GM23338 (cell line): ENCODE measurements at regions not wholly inside any gene's neighbourhood (a gene's known extent, or its start where the extent isn't known, plus 50 kb on each side); places are given as distances from the start of the nearest gene placed in this dataset.
A peak's percentile ranks its signal among the peaks of the same experiment; 100 is the strongest.

Source experiments
- ATAC-seq: fragments of 200-7000 bp; cut with Tn5 transposase; 3 replicates; pipeline ENCODE4 v1.9.1; 2020
- DNase-seq: peaks from one replicate; pipeline ENCODE4 v3.0.0-alpha.2; 2015; ENCODE audit warnings: low spot score
- H2AFZ ChIP-seq: fragments of 200-600 bp; sonication (generic); 2 replicates; pipeline ENCODE4 v1.8.0; 2016; ENCODE audit warnings: antibody characterized with exemption, mild to moderate bottlenecking, moderate library complexity
- H3F3A ChIP-seq: fragments of 200-600 bp; sonication (generic); replicated peaks from 2 replicates; pipeline ENCODE4 v1.8.0; 2017; ENCODE audit warnings: antibody characterized with exemption, mixed run types, low read depth
- H3K27ac ChIP-seq: fragments of 200-600 bp; sonication (generic); 2 replicates; pipeline ENCODE4 v1.6.1; 2016; ENCODE audit warnings: low read depth
- H3K27me3 ChIP-seq: fragments of 200-600 bp; sonication (generic); 2 replicates; pipeline ENCODE4 v1.8.0; 2016; ENCODE audit warnings: mild to moderate bottlenecking, mixed run types, moderate library complexity; ENCODE audit not compliant: insufficient read depth
- H3K36me3 ChIP-seq: fragments of 200-600 bp; sonication (generic); 2 replicates; pipeline ENCODE4 v1.8.0; 2016; ENCODE audit warnings: mild to moderate bottlenecking; ENCODE audit not compliant: insufficient read depth
- H3K4me1 ChIP-seq: fragments of 200-600 bp; sonication (generic); 2 replicates; pipeline ENCODE4 v1.8.0; 2016; ENCODE audit warnings: mild to moderate bottlenecking, moderate library complexity; ENCODE audit not compliant: insufficient read depth
- H3K4me2 ChIP-seq: fragments of 200-600 bp; sonication (generic); 2 replicates; pipeline ENCODE4 v1.7.1; 2017; ENCODE audit warnings: mixed run types
- H3K4me3 ChIP-seq: fragments of 200-600 bp; sonication (generic); 2 replicates; pipeline ENCODE4 v1.6.1; 2016; ENCODE audit warnings: mixed run types
- H3K79me2 ChIP-seq: fragments of 200-600 bp; sonication (generic); replicated peaks from 2 replicates; pipeline ENCODE4 v1.8.0; 2017; ENCODE audit warnings: mild to moderate bottlenecking; ENCODE audit not compliant: insufficient read depth
- H3K9me2 ChIP-seq: fragments of 200-600 bp; sonication (generic); 2 replicates; pipeline ENCODE4 v1.8.0; 2017; ENCODE audit not compliant: insufficient read depth
- H4K20me1 ChIP-seq: fragments of 200-600 bp; sonication (generic); replicated peaks from 2 replicates; pipeline ENCODE4 v1.8.0; 2017; ENCODE audit warnings: mild to moderate bottlenecking; ENCODE audit not compliant: insufficient read depth
- H3K27ac Mint-ChIP-seq: 2 replicates; pipeline ENCODE4 v1.8.0; 2020; ENCODE audit warnings: inconsistent platforms, mild to moderate bottlenecking, moderate library complexity, mixed read lengths
- H3K27me3 Mint-ChIP-seq: 3 replicates; pipeline ENCODE4 v1.8.0; 2022; ENCODE audit warnings: low read depth, mild to moderate bottlenecking, moderate library complexity, mixed read lengths, inconsistent platforms; ENCODE audit not compliant: insufficient read depth, poor library complexity
- H3K36me3 Mint-ChIP-seq: 3 replicates; pipeline ENCODE4 v1.8.0; 2021; ENCODE audit warnings: low read depth, mild to moderate bottlenecking, inconsistent platforms, moderate library complexity, mixed read lengths
- H3K4me1 Mint-ChIP-seq: 3 replicates; pipeline ENCODE4 v1.8.0; 2020; ENCODE audit warnings: mild to moderate bottlenecking, inconsistent platforms, mixed read lengths
- H3K4me3 Mint-ChIP-seq: 3 replicates; pipeline ENCODE4 v1.8.0; 2021; ENCODE audit warnings: moderate library complexity, mild to moderate bottlenecking, inconsistent platforms, mixed read lengths
- H3K9me3 Mint-ChIP-seq: 3 replicates; pipeline ENCODE4 v1.8.0; 2020; ENCODE audit warnings: moderate library complexity, mild to moderate bottlenecking, inconsistent platforms, mixed read lengths
- CREB1 ChIP-seq: fragments of 250-450 bp; sonication (Bioruptor Pico); IDR thresholded peaks from 2 replicates; pipeline ENCODE4 v1.5.0; 2020; ENCODE audit warnings: low read depth, mild to moderate bottlenecking, moderate library complexity
- EZH2 ChIP-seq: fragments of 200-600 bp; sonication (generic); IDR thresholded peaks from one replicate; pipeline ENCODE4 v1.8.0; 2017; ENCODE audit warnings: antibody characterized with exemption, mild to moderate bottlenecking, low read depth; ENCODE audit not compliant: unreplicated experiment
- JUNB ChIP-seq: IDR thresholded peaks from one replicate; pipeline ENCODE4 v1.6.1; 2016; ENCODE audit warnings: antibody characterized with exemption; ENCODE audit not compliant: unreplicated experiment
- POLR2AphosphoS5 ChIP-seq: IDR thresholded peaks from 2 replicates; pipeline ENCODE4 v1.6.1; 2016; ENCODE audit warnings: antibody characterized with exemption, low read depth
- REST ChIP-seq: IDR thresholded peaks from one replicate; pipeline ENCODE4 v1.6.1; 2018; ENCODE audit warnings: antibody characterized with exemption; ENCODE audit not compliant: unreplicated experiment
- ZNF114 ChIP-seq: fragments of 250-450 bp; sonication (Bioruptor Pico); IDR thresholded peaks from 2 replicates; pipeline ENCODE4 v1.5.0; 2020; ENCODE audit warnings: mild to moderate bottlenecking, moderate library complexity
- ZNF331 ChIP-seq: fragments of 250-450 bp; sonication (Bioruptor Pico); IDR thresholded peaks from 2 replicates; pipeline ENCODE4 v1.5.0; 2020; ENCODE audit warnings: low read depth, mild to moderate bottlenecking, moderate library complexity

- Histone ChIP-seq H3K9me2 (no peaks in the 10 kb centered on the region), H3K27ac (no peak overlapping the region), H3K4me3 (no peak overlapping the region), H3K4me1 (no peaks in the 10 kb centered on the region), H3K4me2 (no peak overlapping the region), H3F3A (no peaks in the 10 kb centered on the region), H3K79me2 (no peaks in the 10 kb centered on the region), H4K20me1 (no peaks in the 10 kb centered on the region), H2AFZ (no peak overlapping the region), H3K36me3 (peaks cover 13% of the 10 kb centered on the region; the same call in 1 of the 2 replicates), H3K27me3 (no peaks in the 10 kb centered on the region)
- Mint-ChIP-seq H3K9me3 (peaks cover 80% of the 10 kb centered on the region), H3K27ac (no peak overlapping the region), H3K27me3 (peaks cover 9% of the 10 kb centered on the region), H3K36me3 (peaks cover 26% of the 10 kb centered on the region), H3K4me1 (no peaks in the 10 kb centered on the region), H3K4me3 (no peak overlapping the region)
- TF ChIP-seq POLR2AphosphoS5 (no peak), REST (no peak), EZH2 (no peak), ZNF331 (CRISPR knock-in tag) (no peak), CREB1 (CRISPR knock-in tag) (no peak)
- DNase-seq (peak; percentile 8), ATAC-seq (no peak)
Observed at GRCh38 chr16:35188288-35189155, 1729.1 kb downstream of the TP53TG3F start.

GRCh38 chr16:35192993-35193392, 1733.6 kb downstream of the TP53TG3F start:
- Mint-ChIP-seq H3K27ac (no peak overlapping the region), H3K9me3 (peaks cover 80% of the 10 kb centered on the region), H3K4me1 (no peaks in the 10 kb centered on the region), H3K4me3 (no peak overlapping the region), H3K27me3 (peaks cover 6% of the 10 kb centered on the region), H3K36me3 (peaks cover 40% of the 10 kb centered on the region)
- H3K9me2 ChIP-seq, result no peaks in the 10 kb centered on the region
- H4K20me1 ChIP-seq, result no peaks in the 10 kb centered on the region
- peaks cover 13% of the 10 kb centered on the region; the same call in 1 of the 2 replicates for H3K36me3 ChIP-seq
- no peaks in the 10 kb centered on the region for H3K4me1 ChIP-seq
- no peaks in the 10 kb centered on the region for H3K27me3 ChIP-seq
- DNase-seq (no peak), ATAC-seq (no peak)
- TF ChIP-seq ZNF114 (no peak), EZH2 (no peak), JUNB (no peak), REST (no peak)
- H3F3A ChIP-seq, result no peaks in the 10 kb centered on the region
- no peak overlapping the region for H2AFZ ChIP-seq
- H3K4me3 ChIP-seq, result no peak overlapping the region
- no peaks in the 10 kb centered on the region for H3K79me2 ChIP-seq
- H3K4me2 ChIP-seq, result no peak overlapping the region
- no peak overlapping the region for H3K27ac ChIP-seq
